ENCODE measurements at regions not wholly inside any gene's neighbourhood (a gene's known extent, or its start where the extent isn't known, plus 50 kb on each side); places are given as distances from the start of the nearest gene placed in this dataset.

DNA sequence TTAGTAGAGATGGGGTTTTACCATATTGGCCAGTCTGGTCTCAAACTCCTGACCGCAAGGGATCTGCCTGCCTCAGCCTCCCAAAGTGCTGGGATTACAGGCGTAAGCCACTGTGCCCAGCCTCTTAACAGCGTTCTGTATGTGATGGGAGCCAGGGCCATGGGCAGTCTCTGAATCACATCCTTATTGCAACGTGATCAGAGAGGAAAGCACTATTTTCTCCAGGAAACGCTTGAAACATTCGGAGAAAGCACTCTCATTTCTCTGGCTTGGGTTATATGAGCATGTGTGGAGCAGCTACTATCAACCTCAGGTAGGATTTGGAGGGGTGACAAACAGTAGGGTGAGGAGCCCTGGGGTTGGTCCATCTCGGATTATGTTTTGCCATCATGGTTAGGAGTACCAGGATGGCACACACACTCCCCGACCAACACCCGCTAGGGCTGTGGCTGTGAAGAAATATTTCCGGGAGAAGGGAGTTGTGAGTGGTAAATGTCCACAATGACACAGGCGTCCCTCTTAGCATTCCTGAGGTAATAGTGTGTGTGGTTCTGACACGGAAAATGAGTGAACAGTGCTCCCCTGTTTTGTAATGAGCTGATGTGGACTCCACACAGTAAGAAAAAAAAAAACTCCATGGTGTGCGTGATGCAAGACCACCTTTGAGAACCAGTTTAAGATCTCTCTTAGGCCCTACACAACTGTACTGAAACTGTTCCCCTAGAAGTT lies 406.2 kb upstream of the ZNF608 start:
- no peaks in the 10 kb centered on the region for H3K36me3 ChIP-seq (ENCODE audit: control insufficient read depth in 1 of 2, insufficient read depth in 2 of 2, low read length in 1 of 2)
- intact Hi-C loops (cut with DNase I) = no loop called here
- no peaks in the 10 kb centered on the region for H3K9me3 ChIP-seq (ENCODE audit: control insufficient read depth, low read length)
- H3K27me3 ChIP-seq (ENCODE audit: control insufficient read depth in 1 of 2, insufficient read depth in 2 of 2, low read length in 1 of 2) = peaks cover 0 to 1% of the 10 kb centered on the region in 2 donors
- H3K27ac ChIP-seq (ENCODE audit: low read depth in 1 of 2, low read length in 2 of 2) = no peak overlapping the region
- no peak for ATAC-seq (ENCODE audit: low FRiP score)
- no peaks in the 10 kb centered on the region for H3K4me1 ChIP-seq (ENCODE audit: control insufficient read depth in 1 of 2, insufficient read depth in 2 of 2, low read length in 2 of 2)
- H3K4me3 ChIP-seq (ENCODE audit: low read length in 2 of 2) = no peak overlapping the region
- DNase-seq = no peak
- WGBS, 2 donors = 91 to 94% methylated on average over 13 of the region's 13 CpGs

DNA sequence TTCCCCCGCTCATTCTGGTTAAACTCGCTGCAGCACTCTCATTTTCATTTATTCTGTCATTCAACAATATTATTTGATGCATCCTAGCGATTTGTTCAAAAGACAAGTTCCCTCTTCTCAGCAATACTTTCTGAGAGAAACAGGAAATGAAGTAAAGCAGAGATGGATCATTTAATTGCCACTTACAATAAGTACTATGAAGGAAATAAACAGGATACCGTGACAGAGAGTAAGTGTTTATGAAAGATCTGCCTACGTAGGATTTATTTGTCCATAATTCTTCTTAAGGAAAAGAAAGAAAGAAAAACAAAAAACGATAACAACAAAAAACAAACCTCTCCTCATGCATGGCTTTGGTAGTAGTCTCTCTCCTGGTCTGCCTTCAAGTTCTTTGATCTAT lies 406.8 kb upstream of the ZNF608 start:
- H3K9me3 ChIP-seq (ENCODE audit: control insufficient read depth, low read length) = no peaks in the 10 kb centered on the region
- DNase-seq = no peak
- H3K27ac ChIP-seq (ENCODE audit: low read depth in 1 of 2, low read length in 2 of 2) = no peak overlapping the region
- intact Hi-C loops (cut with DNase I) = no loop called here
- H3K4me1 ChIP-seq (ENCODE audit: control insufficient read depth in 1 of 2, insufficient read depth in 2 of 2, low read length in 2 of 2) = no peaks in the 10 kb centered on the region
- no peak for ATAC-seq (ENCODE audit: low FRiP score)
- WGBS, 2 donors = 60 to 61% methylated on average over 6 of the region's 6 CpGs
- no peak overlapping the region for H3K4me3 ChIP-seq (ENCODE audit: low read length in 2 of 2)
- H3K27me3 ChIP-seq (ENCODE audit: control insufficient read depth in 1 of 2, insufficient read depth in 2 of 2, low read length in 1 of 2) = peaks cover 0 to 1% of the 10 kb centered on the region in 2 donors
- no peaks in the 10 kb centered on the region for H3K36me3 ChIP-seq (ENCODE audit: control insufficient read depth in 1 of 2, insufficient read depth in 2 of 2, low read length in 1 of 2)

GRCh38 chr5:125154301-125155110 lies 408.1 kb upstream of the ZNF608 start:
- H3K36me3 ChIP-seq (ENCODE audit: control insufficient read depth in 1 of 2, insufficient read depth in 2 of 2, low read length in 1 of 2) = no peaks in the 10 kb centered on the region
- intact Hi-C loops (cut with DNase I) = no loop called here
- no peaks in the 10 kb centered on the region for H3K4me1 ChIP-seq (ENCODE audit: control insufficient read depth in 1 of 2, insufficient read depth in 2 of 2, low read length in 2 of 2)
- no peak for DNase-seq
- ATAC-seq (ENCODE audit: low FRiP score) = no peak
- H3K4me3 ChIP-seq (ENCODE audit: low read length in 2 of 2) = no peak overlapping the region
- peaks cover 0 to 1% of the 10 kb centered on the region in 2 donors for H3K27me3 ChIP-seq (ENCODE audit: control insufficient read depth in 1 of 2, insufficient read depth in 2 of 2, low read length in 1 of 2)
- no peaks in the 10 kb centered on the region for H3K9me3 ChIP-seq (ENCODE audit: control insufficient read depth, low read length)
- 0% methylated on average over 1 of the region's 1 CpG for WGBS, 2 donors
- H3K27ac ChIP-seq (ENCODE audit: low read depth in 1 of 2, low read length in 2 of 2) = no peak overlapping the region

DNA sequence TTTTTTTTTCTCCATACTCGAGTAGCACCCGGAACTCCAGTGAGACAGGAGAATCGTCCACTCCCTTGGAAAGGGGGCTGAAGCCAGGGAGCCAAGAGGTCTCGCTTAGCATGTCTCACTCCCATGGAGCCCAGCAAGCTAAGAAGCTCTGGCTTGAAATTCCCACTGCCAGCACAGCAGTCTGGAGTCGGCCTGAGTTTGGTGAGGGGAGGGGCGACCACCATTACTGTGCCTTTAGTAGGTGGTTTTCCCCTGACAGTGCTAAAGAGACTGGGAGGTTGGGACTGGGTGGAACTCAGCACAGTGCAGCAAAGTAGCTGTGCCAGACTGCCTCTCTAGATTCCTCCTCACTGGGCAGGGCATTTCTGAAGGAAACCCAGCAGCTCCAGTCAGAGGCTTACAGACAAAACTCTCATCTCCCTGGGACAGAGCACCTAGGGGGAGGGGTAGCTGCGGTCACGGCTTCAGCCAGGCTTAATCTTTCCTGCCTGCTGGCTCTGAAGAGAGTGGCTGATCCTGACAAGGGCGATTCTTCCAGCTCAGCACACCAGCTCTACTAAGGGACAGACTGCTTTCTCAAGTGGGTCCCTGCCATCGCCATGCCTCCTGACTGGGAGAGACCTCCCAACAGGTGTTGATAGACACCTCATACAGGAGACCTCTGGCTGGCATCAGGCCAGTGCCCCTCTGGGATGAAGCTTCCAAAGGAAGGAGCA lies 414.5 kb upstream of the ZNF608 start:
- Histone ChIP-seq H3K4me3 (ENCODE audit: low read length in 2 of 2) (no peak overlapping the region), H3K27ac (ENCODE audit: low read depth in 1 of 2, low read length in 2 of 2) (no peak overlapping the region), H3K4me1 (ENCODE audit: control insufficient read depth in 1 of 2, insufficient read depth in 2 of 2, low read length in 2 of 2) (no peaks in the 10 kb centered on the region), H3K27me3 (ENCODE audit: control insufficient read depth in 1 of 2, insufficient read depth in 2 of 2, low read length in 1 of 2) (no peaks in the 10 kb centered on the region), H3K9me3 (ENCODE audit: control insufficient read depth, low read length) (no peaks in the 10 kb centered on the region), H3K36me3 (ENCODE audit: control insufficient read depth in 1 of 2, insufficient read depth in 2 of 2, low read length in 1 of 2) (no peaks in the 10 kb centered on the region)
- DNase-seq (peak in 1 of 2 donors; percentile 56), ATAC-seq (ENCODE audit: low FRiP score) (no peak)
- intact Hi-C loops (cut with DNase I) = no loop called here
- WGBS, 2 donors = 53 to 54% methylated on average over 10 of the region's 10 CpGs

DNA sequence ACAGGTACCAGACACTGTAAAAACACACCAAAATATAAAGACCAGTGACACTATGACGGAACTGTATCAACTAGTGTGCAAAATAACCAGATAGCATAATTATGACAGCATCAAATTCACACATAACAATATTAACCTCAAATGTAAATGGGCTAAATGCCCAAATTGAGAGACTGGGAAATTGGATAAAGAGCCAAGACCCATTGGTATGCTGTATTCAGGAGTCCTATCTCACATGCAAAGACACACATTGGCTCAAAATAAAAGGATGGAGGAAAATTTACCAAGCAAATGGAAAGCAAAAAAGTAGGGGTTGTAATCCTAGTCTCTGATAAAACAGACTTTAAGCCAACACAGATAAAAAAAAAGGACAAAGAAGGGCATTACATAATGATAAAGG lies 416.3 kb upstream of the ZNF608 start:
- 35 to 51% methylated on average over 1 of the region's 1 CpG for WGBS, 2 donors
- no peaks in the 10 kb centered on the region for H3K9me3 ChIP-seq (ENCODE audit: control insufficient read depth, low read length)
- intact Hi-C loops (cut with DNase I) = no loop called here
- DNase-seq (no peak), ATAC-seq (ENCODE audit: low FRiP score) (no peak)
- H3K27me3 ChIP-seq (ENCODE audit: control insufficient read depth in 1 of 2, insufficient read depth in 2 of 2, low read length in 1 of 2) = no peaks in the 10 kb centered on the region
- no peak overlapping the region for H3K27ac ChIP-seq (ENCODE audit: low read depth in 1 of 2, low read length in 2 of 2)
- no peaks in the 10 kb centered on the region for H3K36me3 ChIP-seq (ENCODE audit: control insufficient read depth in 1 of 2, insufficient read depth in 2 of 2, low read length in 1 of 2)
- H3K4me3 ChIP-seq (ENCODE audit: low read length in 2 of 2) = no peak overlapping the region
- H3K4me1 ChIP-seq (ENCODE audit: control insufficient read depth in 1 of 2, insufficient read depth in 2 of 2, low read length in 2 of 2) = no peaks in the 10 kb centered on the region

- H3K27ac ChIP-seq (ENCODE audit: low read depth in 1 of 2, low read length in 2 of 2) = no peak overlapping the region
- H3K9me3 ChIP-seq (ENCODE audit: control insufficient read depth, low read length) = no peaks in the 10 kb centered on the region
- no peaks in the 10 kb centered on the region for H3K36me3 ChIP-seq (ENCODE audit: control insufficient read depth in 1 of 2, insufficient read depth in 2 of 2, low read length in 1 of 2)
- H3K4me3 ChIP-seq (ENCODE audit: low read length in 2 of 2) = no peak overlapping the region
- DNase-seq = no peak
- intact Hi-C loops (cut with DNase I) = no loop called here
- H3K27me3 ChIP-seq (ENCODE audit: control insufficient read depth in 1 of 2, insufficient read depth in 2 of 2, low read length in 1 of 2) = no peaks in the 10 kb centered on the region
- WGBS, 2 donors = 76 to 80% methylated on average over 1 of the region's 1 CpG
- H3K4me1 ChIP-seq (ENCODE audit: control insufficient read depth in 1 of 2, insufficient read depth in 2 of 2, low read length in 2 of 2) = no peaks in the 10 kb centered on the region
- ATAC-seq (ENCODE audit: low FRiP score) = no peak
Measured at GRCh38 chr5:125169396-125169795, 423.0 kb upstream of the ZNF608 start.

DNA sequence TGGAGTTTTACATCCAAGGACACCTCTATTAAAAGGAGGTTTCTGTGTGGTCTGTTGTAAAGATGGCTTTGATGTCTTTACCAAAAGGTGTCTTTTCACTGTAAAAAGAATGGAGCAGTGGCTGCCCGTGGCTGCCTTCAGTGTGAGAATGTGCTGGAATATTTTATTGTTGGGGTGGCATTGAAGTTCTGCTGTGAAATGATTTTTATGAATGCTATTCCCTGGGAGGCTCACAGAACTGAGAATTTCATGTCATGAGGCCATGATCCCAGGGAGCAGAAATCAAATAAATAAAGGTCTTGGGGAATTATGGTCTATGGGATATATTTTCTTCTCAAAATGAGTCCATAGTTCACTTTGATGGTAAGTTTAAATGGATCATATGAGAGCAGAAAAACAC lies 425.2 kb upstream of the ZNF608 start:
- intact Hi-C loops (cut with DNase I) = no loop called here
- Histone ChIP-seq H3K4me3 (ENCODE audit: low read length in 2 of 2) (no peak overlapping the region), H3K36me3 (ENCODE audit: control insufficient read depth in 1 of 2, insufficient read depth in 2 of 2, low read length in 1 of 2) (no peaks in the 10 kb centered on the region), H3K4me1 (ENCODE audit: control insufficient read depth in 1 of 2, insufficient read depth in 2 of 2, low read length in 2 of 2) (no peaks in the 10 kb centered on the region), H3K9me3 (ENCODE audit: control insufficient read depth, low read length) (no peaks in the 10 kb centered on the region), H3K27ac (ENCODE audit: low read depth in 1 of 2, low read length in 2 of 2) (no peak overlapping the region), H3K27me3 (ENCODE audit: control insufficient read depth in 1 of 2, insufficient read depth in 2 of 2, low read length in 1 of 2) (no peaks in the 10 kb centered on the region)
- ATAC-seq (ENCODE audit: low FRiP score) = no peak
- no peak for DNase-seq
- WGBS, 2 donors = 14 to 18% methylated on average over 1 of the region's 1 CpG

DNA sequence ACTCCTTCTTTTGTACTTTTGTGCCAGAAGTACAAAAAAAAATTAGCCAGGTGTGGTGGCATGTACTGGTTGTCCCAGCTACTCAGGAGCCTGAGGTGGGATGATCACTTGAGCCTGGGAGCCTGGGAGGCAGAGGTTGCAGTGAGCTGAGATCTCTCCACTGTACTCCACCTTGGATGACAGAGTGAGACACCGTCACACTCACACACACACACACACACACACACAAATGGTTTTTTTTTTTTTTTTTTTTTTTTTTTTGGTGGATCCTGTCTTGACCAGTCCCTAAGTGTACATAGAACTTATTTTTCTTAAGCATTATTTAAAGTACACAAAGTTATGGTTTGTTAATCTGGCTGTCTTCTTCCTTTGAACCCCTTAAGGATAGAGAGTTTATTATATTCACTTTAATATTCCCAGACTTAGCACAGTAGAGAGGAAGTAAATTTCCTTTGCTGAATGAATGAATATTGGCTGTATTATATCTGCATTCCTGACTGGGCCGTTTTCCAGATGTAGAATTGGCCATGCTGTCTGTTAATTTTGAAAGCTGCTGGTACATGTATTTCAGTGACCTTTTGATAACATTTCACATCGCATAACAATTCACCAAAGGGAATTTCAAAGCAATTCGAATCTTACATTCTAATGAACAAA lies 429.0 kb upstream of the ZNF608 start:
- Histone ChIP-seq H3K36me3 (ENCODE audit: control insufficient read depth in 1 of 2, insufficient read depth in 2 of 2, low read length in 1 of 2) (no peaks in the 10 kb centered on the region), H3K27me3 (ENCODE audit: control insufficient read depth in 1 of 2, insufficient read depth in 2 of 2, low read length in 1 of 2) (no peaks in the 10 kb centered on the region), H3K4me1 (ENCODE audit: control insufficient read depth in 1 of 2, insufficient read depth in 2 of 2, low read length in 2 of 2) (no peaks in the 10 kb centered on the region), H3K9me3 (ENCODE audit: control insufficient read depth, low read length) (no peaks in the 10 kb centered on the region), H3K27ac (ENCODE audit: low read depth in 1 of 2, low read length in 2 of 2) (no peak overlapping the region), H3K4me3 (ENCODE audit: low read length in 2 of 2) (no peak overlapping the region)
- 28 to 36% methylated on average over 4 of the region's 4 CpGs for WGBS, 2 donors
- ATAC-seq (ENCODE audit: low FRiP score) (no peak), DNase-seq (no peak)
- intact Hi-C loops (cut with DNase I) = no loop called here
